Central memory CD4-positive, alpha-beta T cell (primary cell): ENCODE measurements at regions not wholly inside any gene's neighbourhood (a gene's known extent, or its start where the extent isn't known, plus 50 kb on each side); places are given as distances from the start of the nearest gene placed in this dataset.
"Not testable (repeated sequence)": the region's sequence is repeated elsewhere in the genome, so short reads cannot be mapped to it uniquely, and the experiment has no call there.

ENCODE experiments used
- DNase-seq: peaks from one replicate; pipeline ENCODE4 v3.0.0; 2022

- DNase-seq, result no peak
Observed at GRCh38 chr21:33121715-33122475, 52.0 kb downstream of the OLIG1 start.

- DNase-seq, result no peak
Observed at GRCh38 chr21:33122507-33122906, 52.6 kb downstream of the OLIG1 start.

GRCh38 chr21:33123374-33124123 is 53.6 kb downstream of the OLIG1 start:
- no peak for DNase-seq

GRCh38 chr21:33124889-33125288 is 54.9 kb downstream of the OLIG1 start:
- no peak for DNase-seq

GRCh38 chr21:33125680-33126375 is 55.9 kb downstream of the OLIG1 start:
- DNase-seq, result no peak

- no peak for DNase-seq
Observed at GRCh38 chr21:33126569-33126968, 56.6 kb downstream of the OLIG1 start.

- peak; percentile 29 for DNase-seq
Observed at GRCh38 chr21:33127154-33127867, 57.4 kb downstream of the OLIG1 start.

- DNase-seq, result no peak
Observed at GRCh38 chr21:33127868-33128242, 57.9 kb downstream of the OLIG1 start.

GRCh38 chr21:33128538-33128937 is 58.6 kb downstream of the OLIG1 start:
- no peak for DNase-seq

GRCh38 chr21:33132054-33132453 is 62.1 kb downstream of the OLIG1 start:
- no peak for DNase-seq

- no peak for DNase-seq
Observed at GRCh38 chr21:33133892-33134291, 64.0 kb downstream of the OLIG1 start.

GRCh38 chr21:33135925-33136324 is 66.0 kb downstream of the OLIG1 start:
- DNase-seq, result no peak

GRCh38 chr21:33136847-33137502 is 67.0 kb downstream of the OLIG1 start:
- DNase-seq, result no peak

GRCh38 chr21:33139084-33139483 is 69.1 kb downstream of the OLIG1 start:
- DNase-seq, result no peak

GRCh38 chr21:33140288-33140687 is 70.3 kb downstream of the OLIG1 start:
- no peak for DNase-seq

- DNase-seq, result no peak
Observed at GRCh38 chr21:33146467-33146866, 76.5 kb downstream of the OLIG1 start.

GRCh38 chr21:33149181-33149580 is 79.2 kb downstream of the OLIG1 start:
- DNase-seq, result no peak

GRCh38 chr21:33150968-33151367 is 78.8 kb upstream of the IFNAR2 start:
- DNase-seq, result not testable (repeated sequence)

- DNase-seq, result no peak
Observed at GRCh38 chr21:33151941-33152731, 77.6 kb upstream of the IFNAR2 start.

- DNase-seq, result no peak
Observed at GRCh38 chr21:33152732-33153130, 77.0 kb upstream of the IFNAR2 start.

GRCh38 chr21:33155005-33155404 is 74.7 kb upstream of the IFNAR2 start:
- no peak for DNase-seq

- no peak for DNase-seq
Observed at GRCh38 chr21:33155422-33155821, 74.3 kb upstream of the IFNAR2 start.
